Vagina (tissue), 2 donors: ENCODE measurements at regions not wholly inside any gene's neighbourhood (a gene's known extent, or its start where the extent isn't known, plus 50 kb on each side); places are given as distances from the start of the nearest gene placed in this dataset.
"Not testable (repeated sequence)": the region's sequence is repeated elsewhere in the genome, so short reads cannot be mapped to it uniquely, and the experiment has no call there.

Experiments used
- POLR2A ChIP-seq, 2 donors: fragments of 450-650 bp; IDR thresholded peaks; one replicate each; pipeline ENCODE4 v1.6.1; 2017; ENCODE audit warnings: antibody characterized with exemption in 2 of 2, mild to moderate bottlenecking in 2 of 2, moderate library complexity in 2 of 2
- TF ChIP-seq, protein P1 (sequence below), 3 experiments: fragments of 450-650 bp in 2 of 3; fragments of 200-600 bp in 1 of 3; sonication (generic) in 1 of 3; IDR thresholded peaks; one replicate each; pipeline ENCODE4 v1.5.1; 2017 to 2019; ENCODE audit warnings: antibody characterized with exemption in 3 of 3, mild to moderate bottlenecking in 2 of 3, moderate library complexity in 2 of 3

DNA sequence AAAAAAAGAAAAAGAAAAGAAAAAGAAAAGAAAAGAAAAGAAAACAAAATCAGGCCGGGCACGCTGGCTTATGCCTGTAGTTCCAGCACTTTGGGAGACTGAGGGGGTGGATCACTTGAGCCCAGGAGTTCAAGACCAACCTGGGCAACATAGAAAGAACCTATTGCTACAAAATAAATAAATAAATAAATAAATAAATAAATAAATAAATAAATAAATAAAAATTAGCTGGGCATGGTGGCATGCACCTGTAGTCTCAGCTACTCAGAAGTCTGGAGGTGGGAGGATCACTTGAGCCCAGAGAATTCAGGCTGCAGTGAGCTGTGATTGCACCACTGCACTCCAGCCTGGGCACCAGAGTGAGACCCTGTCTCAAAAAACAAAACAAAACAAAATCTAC, 809.7 kb upstream of the AUTS2 start:
- TF ChIP-seq, protein P1, sequence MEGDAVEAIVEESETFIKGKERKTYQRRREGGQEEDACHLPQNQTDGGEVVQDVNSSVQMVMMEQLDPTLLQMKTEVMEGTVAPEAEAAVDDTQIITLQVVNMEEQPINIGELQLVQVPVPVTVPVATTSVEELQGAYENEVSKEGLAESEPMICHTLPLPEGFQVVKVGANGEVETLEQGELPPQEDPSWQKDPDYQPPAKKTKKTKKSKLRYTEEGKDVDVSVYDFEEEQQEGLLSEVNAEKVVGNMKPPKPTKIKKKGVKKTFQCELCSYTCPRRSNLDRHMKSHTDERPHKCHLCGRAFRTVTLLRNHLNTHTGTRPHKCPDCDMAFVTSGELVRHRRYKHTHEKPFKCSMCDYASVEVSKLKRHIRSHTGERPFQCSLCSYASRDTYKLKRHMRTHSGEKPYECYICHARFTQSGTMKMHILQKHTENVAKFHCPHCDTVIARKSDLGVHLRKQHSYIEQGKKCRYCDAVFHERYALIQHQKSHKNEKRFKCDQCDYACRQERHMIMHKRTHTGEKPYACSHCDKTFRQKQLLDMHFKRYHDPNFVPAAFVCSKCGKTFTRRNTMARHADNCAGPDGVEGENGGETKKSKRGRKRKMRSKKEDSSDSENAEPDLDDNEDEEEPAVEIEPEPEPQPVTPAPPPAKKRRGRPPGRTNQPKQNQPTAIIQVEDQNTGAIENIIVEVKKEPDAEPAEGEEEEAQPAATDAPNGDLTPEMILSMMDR (IDR thresholded peaks at IDR 0.05), result not testable (repeated sequence)
- not testable (repeated sequence) for TF ChIP-seq POLR2A (IDR thresholded peaks at IDR 0.05)
